ENCODE measurements at regions not wholly inside any gene's neighbourhood (a gene's known extent, or its start where the extent isn't known, plus 50 kb on each side); places are given as distances from the start of the nearest gene placed in this dataset.

GRCh38 chr10:27445070-27445469 is 59.0 kb upstream of the RAB18 start:
- H3K27ac ChIP-seq (ENCODE audit: low read depth, low read length), result no peak overlapping the region
- Mint-ChIP-seq H3K27me3 (ENCODE audit: insufficient read depth) (no peaks in the 10 kb centered on the region), H3K36me3 (ENCODE audit: low read depth) (no peaks in the 10 kb centered on the region), H3K9me3 (no peaks in the 10 kb centered on the region), H3K4me3 (no peak overlapping the region), H3K27ac (no peak overlapping the region), H3K4me1 (peaks cover 6% of the 10 kb centered on the region)
- no peak for DNase-seq
- H3K36me3 ChIP-seq (ENCODE audit: control insufficient read depth, insufficient read depth, low read length), result no peaks in the 10 kb centered on the region
- H3K9me3 ChIP-seq (ENCODE audit: control insufficient read depth, low read length), result no peaks in the 10 kb centered on the region
- H3K27me3 ChIP-seq (ENCODE audit: control insufficient read depth, insufficient read depth, low read length, poor library complexity, severe bottlenecking), result no peaks in the 10 kb centered on the region
- H3K9ac ChIP-seq (ENCODE audit: extremely low read depth, low read length, poor library complexity, severe bottlenecking), result no peak overlapping the region
- H3K4me1 ChIP-seq (ENCODE audit: control insufficient read depth, insufficient read depth, low read length), result no peaks in the 10 kb centered on the region
- no peak for TF ChIP-seq CTCF (conservative IDR thresholded peaks at IDR 0.05)
- H3K4me3 ChIP-seq (ENCODE audit: low read length), result no peak overlapping the region
- WGBS, 2 experiments (ENCODE audit: insufficient coverage in 1 of 2, insufficient read length in 1 of 2), result 86 to 87% methylated on average over 4 of the region's 5 CpGs

- no peaks in the 10 kb centered on the region for H3K27me3 Mint-ChIP-seq (ENCODE audit: insufficient read depth)
Measured at GRCh38 chr10:27440478-27440877, 63.6 kb upstream of the RAB18 start.

GRCh38 chr10:27440021-27440420 is 64.1 kb upstream of the RAB18 start:
- Mint-ChIP-seq H3K27ac (no peak overlapping the region), H3K36me3 (ENCODE audit: low read depth) (no peaks in the 10 kb centered on the region), H3K4me3 (no peak overlapping the region), H3K27me3 (ENCODE audit: insufficient read depth) (no peaks in the 10 kb centered on the region), H3K4me1 (no peaks in the 10 kb centered on the region), H3K9me3 (no peaks in the 10 kb centered on the region)
- no peak overlapping the region for H3K4me3 ChIP-seq (ENCODE audit: low read length)
- H3K4me1 ChIP-seq (ENCODE audit: control insufficient read depth, insufficient read depth, low read length), result no peaks in the 10 kb centered on the region
- TF ChIP-seq CTCF (conservative IDR thresholded peaks at IDR 0.05), result no peak
- H3K9me3 ChIP-seq (ENCODE audit: control insufficient read depth, low read length), result no peaks in the 10 kb centered on the region
- H3K36me3 ChIP-seq (ENCODE audit: control insufficient read depth, insufficient read depth, low read length), result no peaks in the 10 kb centered on the region
- H3K9ac ChIP-seq (ENCODE audit: extremely low read depth, low read length, poor library complexity, severe bottlenecking), result no peak overlapping the region
- H3K27ac ChIP-seq (ENCODE audit: low read depth, low read length), result no peak overlapping the region
- no peak for DNase-seq
- no peaks in the 10 kb centered on the region for H3K27me3 ChIP-seq (ENCODE audit: control insufficient read depth, insufficient read depth, low read length, poor library complexity, severe bottlenecking)

More at GRCh38 chr10:27440478-27440877, 63.6 kb upstream of the RAB18 start:
- H3K27me3 ChIP-seq (ENCODE audit: control insufficient read depth, insufficient read depth, low read length, poor library complexity, severe bottlenecking), result no peaks in the 10 kb centered on the region
- H3K9me3 ChIP-seq (ENCODE audit: control insufficient read depth, low read length), result no peaks in the 10 kb centered on the region
- H3K27ac Mint-ChIP-seq, result no peak overlapping the region
- H3K36me3 Mint-ChIP-seq (ENCODE audit: low read depth), result no peaks in the 10 kb centered on the region
- no peaks in the 10 kb centered on the region for H3K9me3 Mint-ChIP-seq
- H3K36me3 ChIP-seq (ENCODE audit: control insufficient read depth, insufficient read depth, low read length), result no peaks in the 10 kb centered on the region
- H3K4me3 ChIP-seq (ENCODE audit: low read length), result no peak overlapping the region
- no peak overlapping the region for H3K4me3 Mint-ChIP-seq
- H3K4me1 ChIP-seq (ENCODE audit: control insufficient read depth, insufficient read depth, low read length), result no peaks in the 10 kb centered on the region
- H3K27ac ChIP-seq (ENCODE audit: low read depth, low read length), result no peak overlapping the region
- WGBS, 2 experiments (ENCODE audit: insufficient coverage in 1 of 2, insufficient read length in 1 of 2), result 83 to 100% methylated on average over 1 to 2 of the region's 2 CpGs
- TF ChIP-seq CTCF (conservative IDR thresholded peaks at IDR 0.05), result no peak
- no peaks in the 10 kb centered on the region for H3K4me1 Mint-ChIP-seq
- H3K9ac ChIP-seq (ENCODE audit: extremely low read depth, low read length, poor library complexity, severe bottlenecking), result no peak overlapping the region
- DNase-seq, result no peak

Measured in endodermal cell (in vitro differentiated cells).